ENCODE measurements at regions not wholly inside any gene's neighbourhood (a gene's known extent, or its start where the extent isn't known, plus 50 kb on each side); places are given as distances from the start of the nearest gene placed in this dataset.

- no peak overlapping the region for H3K4me3 ChIP-seq (ENCODE audit: severe bottlenecking)
- H3K27me3 ChIP-seq (ENCODE audit: insufficient read depth, poor library complexity, severe bottlenecking) = no peaks in the 10 kb centered on the region
- no peak overlapping the region for H3K27ac ChIP-seq (ENCODE audit: poor library complexity, severe bottlenecking)
- H3K4me1 ChIP-seq (ENCODE audit: insufficient read depth, poor library complexity, severe bottlenecking) = no peaks in the 10 kb centered on the region
- DNase-seq (ENCODE audit: low spot score) = no peak
- TF ChIP-seq, protein P1, sequence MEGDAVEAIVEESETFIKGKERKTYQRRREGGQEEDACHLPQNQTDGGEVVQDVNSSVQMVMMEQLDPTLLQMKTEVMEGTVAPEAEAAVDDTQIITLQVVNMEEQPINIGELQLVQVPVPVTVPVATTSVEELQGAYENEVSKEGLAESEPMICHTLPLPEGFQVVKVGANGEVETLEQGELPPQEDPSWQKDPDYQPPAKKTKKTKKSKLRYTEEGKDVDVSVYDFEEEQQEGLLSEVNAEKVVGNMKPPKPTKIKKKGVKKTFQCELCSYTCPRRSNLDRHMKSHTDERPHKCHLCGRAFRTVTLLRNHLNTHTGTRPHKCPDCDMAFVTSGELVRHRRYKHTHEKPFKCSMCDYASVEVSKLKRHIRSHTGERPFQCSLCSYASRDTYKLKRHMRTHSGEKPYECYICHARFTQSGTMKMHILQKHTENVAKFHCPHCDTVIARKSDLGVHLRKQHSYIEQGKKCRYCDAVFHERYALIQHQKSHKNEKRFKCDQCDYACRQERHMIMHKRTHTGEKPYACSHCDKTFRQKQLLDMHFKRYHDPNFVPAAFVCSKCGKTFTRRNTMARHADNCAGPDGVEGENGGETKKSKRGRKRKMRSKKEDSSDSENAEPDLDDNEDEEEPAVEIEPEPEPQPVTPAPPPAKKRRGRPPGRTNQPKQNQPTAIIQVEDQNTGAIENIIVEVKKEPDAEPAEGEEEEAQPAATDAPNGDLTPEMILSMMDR (IDR thresholded peaks at IDR 0.05; ENCODE audit: poor library complexity, severe bottlenecking) = no peak
- no peak for ATAC-seq (ENCODE audit: low read depth)
- H3K36me3 ChIP-seq (ENCODE audit: low read depth) = no peaks in the 10 kb centered on the region
- no peaks in the 10 kb centered on the region for H3K9me3 ChIP-seq (ENCODE audit: severe bottlenecking)
These were observed 366.3 kb downstream of the PLPP3 start for GRCh38 chr1:56213068-56213467.

DNA sequence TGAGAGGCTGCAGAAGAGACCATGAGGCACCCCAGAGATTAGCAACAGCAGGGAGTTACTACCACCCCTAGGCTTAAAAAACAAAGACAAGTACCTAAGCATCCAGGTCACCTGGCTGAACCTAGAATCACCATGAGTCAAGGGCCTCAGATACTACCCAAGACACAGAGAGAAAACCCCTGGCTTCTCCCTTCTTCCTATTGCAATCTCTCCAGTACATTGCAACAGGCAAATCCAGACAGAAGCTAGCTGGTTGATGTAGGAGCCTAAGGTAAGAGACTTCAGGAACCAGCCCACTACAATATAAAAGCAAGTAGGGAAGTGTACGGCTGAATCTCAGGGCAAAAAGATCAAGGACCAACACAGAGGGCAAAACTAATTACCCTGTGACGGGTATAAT lies 367.2 kb downstream of the PLPP3 start:
- no peaks in the 10 kb centered on the region for H3K4me1 ChIP-seq (ENCODE audit: insufficient read depth, poor library complexity, severe bottlenecking)
- TF ChIP-seq, protein P1 (IDR thresholded peaks at IDR 0.05; ENCODE audit: poor library complexity, severe bottlenecking) = no peak
- no peak overlapping the region for H3K4me3 ChIP-seq (ENCODE audit: severe bottlenecking)
- no peaks in the 10 kb centered on the region for H3K9me3 ChIP-seq (ENCODE audit: severe bottlenecking)
- ATAC-seq (ENCODE audit: low read depth) = no peak
- H3K27ac ChIP-seq (ENCODE audit: poor library complexity, severe bottlenecking) = no peak overlapping the region
- no peaks in the 10 kb centered on the region for H3K36me3 ChIP-seq (ENCODE audit: low read depth)
- no peaks in the 10 kb centered on the region for H3K27me3 ChIP-seq (ENCODE audit: insufficient read depth, poor library complexity, severe bottlenecking)
- no peak for DNase-seq (ENCODE audit: low spot score)

- DNase-seq (ENCODE audit: low spot score) (no peak), ATAC-seq (ENCODE audit: low read depth) (no peak)
- Histone ChIP-seq H3K4me1 (ENCODE audit: insufficient read depth, poor library complexity, severe bottlenecking) (no peaks in the 10 kb centered on the region), H3K4me3 (ENCODE audit: severe bottlenecking) (no peak overlapping the region), H3K9me3 (ENCODE audit: severe bottlenecking) (no peaks in the 10 kb centered on the region), H3K36me3 (ENCODE audit: low read depth) (no peaks in the 10 kb centered on the region), H3K27me3 (ENCODE audit: insufficient read depth, poor library complexity, severe bottlenecking) (no peaks in the 10 kb centered on the region), H3K27ac (ENCODE audit: poor library complexity, severe bottlenecking) (no peak overlapping the region)
- TF ChIP-seq, protein P1 (IDR thresholded peaks at IDR 0.05; ENCODE audit: poor library complexity, severe bottlenecking) = no peak
These were observed 373.0 kb downstream of the PLPP3 start for GRCh38 chr1:56206391-56206790.

DNA sequence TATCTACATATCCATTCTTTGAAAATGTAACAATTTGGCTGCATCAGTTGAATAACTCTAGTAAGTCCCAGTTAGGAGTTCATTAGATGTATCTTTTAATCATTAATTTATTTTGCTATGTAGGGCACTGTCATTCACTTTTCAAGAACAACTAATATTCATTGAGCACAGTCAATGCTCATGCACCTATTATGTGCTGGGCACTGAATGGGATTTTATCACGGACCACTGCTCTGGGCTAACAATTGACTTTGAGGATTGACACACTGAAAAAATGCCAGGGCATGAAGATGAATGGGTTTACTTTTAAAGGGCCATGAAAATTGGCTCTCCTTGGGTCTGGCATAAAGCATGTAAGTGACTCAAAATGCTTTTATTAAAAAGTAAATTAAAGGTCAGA lies 375.2 kb downstream of the PLPP3 start:
- DNase-seq (ENCODE audit: low spot score) (no peak), ATAC-seq (ENCODE audit: low read depth) (no peak)
- Histone ChIP-seq H3K9me3 (ENCODE audit: severe bottlenecking) (no peaks in the 10 kb centered on the region), H3K36me3 (ENCODE audit: low read depth) (no peaks in the 10 kb centered on the region), H3K27me3 (ENCODE audit: insufficient read depth, poor library complexity, severe bottlenecking) (no peaks in the 10 kb centered on the region), H3K4me1 (ENCODE audit: insufficient read depth, poor library complexity, severe bottlenecking) (no peaks in the 10 kb centered on the region), H3K4me3 (ENCODE audit: severe bottlenecking) (no peak overlapping the region), H3K27ac (ENCODE audit: poor library complexity, severe bottlenecking) (no peak overlapping the region)
- TF ChIP-seq, protein P1 (IDR thresholded peaks at IDR 0.05; ENCODE audit: poor library complexity, severe bottlenecking) = no peak

- DNase-seq (ENCODE audit: low spot score) = no peak
- Histone ChIP-seq H3K27ac (ENCODE audit: poor library complexity, severe bottlenecking) (no peak overlapping the region), H3K36me3 (ENCODE audit: low read depth) (no peaks in the 10 kb centered on the region), H3K4me1 (ENCODE audit: insufficient read depth, poor library complexity, severe bottlenecking) (no peaks in the 10 kb centered on the region), H3K9me3 (ENCODE audit: severe bottlenecking) (no peaks in the 10 kb centered on the region), H3K4me3 (ENCODE audit: severe bottlenecking) (no peak overlapping the region), H3K27me3 (ENCODE audit: insufficient read depth, poor library complexity, severe bottlenecking) (no peaks in the 10 kb centered on the region)
- ATAC-seq (ENCODE audit: low read depth) = no peak
- TF ChIP-seq, protein P1 (IDR thresholded peaks at IDR 0.05; ENCODE audit: poor library complexity, severe bottlenecking) = no peak
These were observed 376.4 kb downstream of the PLPP3 start for GRCh38 chr1:56202796-56203492.

Data from RWPE2 (cell line).